Neural cell (in vitro differentiated cells): ENCODE measurements at regions not wholly inside any gene's neighbourhood (a gene's known extent, or its start where the extent isn't known, plus 50 kb on each side); places are given as distances from the start of the nearest gene placed in this dataset.

Source experiments
- CTCF ChIP-seq: fragments of 450-650 bp; IDR thresholded peaks from 2 replicates; pipeline ENCODE4 v1.5.1; 2014; ENCODE audit warnings: antibody characterized with exemption, mild to moderate bottlenecking, moderate library complexity; ENCODE audit not compliant: poor library complexity, severe bottlenecking
- EP300 ChIP-seq: fragments of 450-650 bp; conservative IDR thresholded peaks from 2 replicates; pipeline ENCODE4 v1.6.1; 2014; ENCODE audit warnings: antibody characterized with exemption, mild to moderate bottlenecking, moderate library complexity; ENCODE audit not compliant: poor library complexity, severe bottlenecking
- EZH2 ChIP-seq: fragments of 200-600, 300-800 bp; shearing (Covaris generic), sonication (generic); IDR thresholded peaks from 2 replicates; pipeline ENCODE4 v1.6.1; 2014; ENCODE audit warnings: antibody characterized with exemption, low read length, borderline replicate concordance, mild to moderate bottlenecking; ENCODE audit not compliant: insufficient read depth, poor library complexity, severe bottlenecking
- MXI1 ChIP-seq: fragments of 450-650 bp; conservative IDR thresholded peaks from 2 replicates; pipeline ENCODE4 v1.6.1; 2014; ENCODE audit warnings: antibody characterized with exemption, mild to moderate bottlenecking; ENCODE audit not compliant: poor library complexity, severe bottlenecking
- POLR2AphosphoS5 ChIP-seq: IDR thresholded peaks from 2 replicates; pipeline ENCODE4 v1.6.1; 2012
- REST ChIP-seq: IDR thresholded peaks from 2 replicates; pipeline ENCODE4 v1.6.1; 2012; ENCODE audit warnings: borderline replicate concordance

DNA sequence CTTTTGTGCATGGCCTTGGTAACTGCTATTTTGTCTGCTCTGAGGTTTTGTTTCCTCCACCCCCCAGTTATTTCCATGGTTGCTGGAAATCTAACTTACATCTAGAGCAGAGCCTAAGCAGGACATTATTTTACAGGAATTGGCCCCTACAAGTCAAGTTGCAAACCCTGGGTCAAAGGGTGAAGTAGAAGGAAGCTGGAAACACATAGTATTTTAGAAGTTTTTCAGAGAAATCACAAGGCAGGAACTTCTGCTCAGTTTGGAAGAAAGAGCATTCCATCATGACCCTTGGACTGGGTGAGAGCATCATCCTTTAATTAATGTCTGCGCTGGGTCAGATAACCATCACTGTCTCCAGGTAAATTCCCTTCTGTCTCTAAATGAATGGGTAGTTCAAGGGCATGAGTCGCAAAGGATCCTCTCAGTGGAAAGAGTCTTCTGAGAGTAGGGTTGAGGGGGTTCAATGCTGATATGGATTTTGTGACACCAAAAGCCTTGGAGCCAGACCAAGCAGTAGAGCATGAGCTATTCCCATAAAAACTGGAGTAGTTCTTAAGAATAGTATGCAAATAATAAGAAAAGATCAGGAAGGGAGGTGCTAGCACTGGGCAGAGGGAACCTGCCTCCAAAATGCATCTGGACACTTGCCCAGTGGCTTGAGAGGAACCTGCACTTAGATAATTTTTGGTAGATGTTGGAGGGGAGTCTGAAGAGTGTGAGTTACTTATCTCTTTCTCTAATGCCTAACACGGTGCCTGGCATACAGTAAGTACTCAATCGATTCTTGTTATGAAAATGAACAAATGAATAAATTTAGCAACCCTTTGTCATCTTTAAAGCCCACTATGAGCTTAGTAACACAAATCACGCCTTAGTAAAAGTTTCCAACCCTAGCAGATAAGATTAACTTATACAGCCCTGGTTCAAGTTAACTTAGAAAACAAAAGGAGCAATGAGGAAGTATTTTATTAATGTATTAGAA is 160.6 kb upstream of the ADO start:
- no peak for TF ChIP-seq POLR2AphosphoS5
- TF ChIP-seq CTCF, result no peak
- TF ChIP-seq REST, result no peak
- no peak for TF ChIP-seq EP300
- TF ChIP-seq MXI1, result no peak
- no peak for TF ChIP-seq EZH2
